ENCODE measurements at regions not wholly inside any gene's neighbourhood (a gene's known extent, or its start where the extent isn't known, plus 50 kb on each side); places are given as distances from the start of the nearest gene placed in this dataset.
"Not testable (repeated sequence)": the region's sequence is repeated elsewhere in the genome, so short reads cannot be mapped to it uniquely, and the experiment has no call there.

DNA sequence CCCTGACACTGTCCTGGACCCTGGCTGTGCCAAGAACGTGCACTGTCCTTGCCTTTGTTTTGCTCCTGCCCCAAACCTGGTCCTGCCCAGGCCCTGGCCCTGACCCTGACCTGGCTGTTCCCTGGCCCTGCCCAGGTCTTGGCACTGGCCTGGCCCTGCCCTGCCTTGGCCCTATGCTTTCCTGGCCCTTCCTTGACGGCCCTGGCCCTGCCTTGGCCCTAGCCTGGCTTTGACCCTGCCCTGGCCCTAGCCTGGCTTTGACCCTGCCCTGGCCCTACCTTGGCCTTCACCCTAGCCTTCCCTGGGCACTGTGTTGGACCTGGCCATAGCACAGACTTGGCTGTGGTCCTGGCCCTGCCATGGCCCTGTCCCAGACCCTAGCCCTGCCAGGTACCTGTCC, 252.9 kb downstream of the TP53TG3F start:
- H3K4me1 ChIP-seq (replicated peaks; ENCODE audit: insufficient read depth); H3F3A ChIP-seq (ENCODE audit: insufficient read depth, low read depth); H3K4me3 ChIP-seq; DNase-seq; CTCF ChIA-PET; intact Hi-C loops (cut with micrococcal nuclease; ENCODE audit: unreplicated experiment); H3K9me3 ChIP-seq (ENCODE audit: insufficient read depth, low read depth); H3K4me2 ChIP-seq; H3K27ac ChIP-seq; H3K79me2 ChIP-seq (ENCODE audit: low read depth); H3K9me2 ChIP-seq (ENCODE audit: insufficient read depth); H4K20me1 ChIP-seq (ENCODE audit: insufficient read depth); BruUV-seq (replicated peaks); H3K36me3 ChIP-seq (ENCODE audit: low read depth); H2AFZ ChIP-seq; H3K27me3 ChIP-seq (ENCODE audit: insufficient read depth, low read depth); POLR2A ChIA-PET (ENCODE audit: unreplicated experiment): not testable (repeated sequence)

DNA sequence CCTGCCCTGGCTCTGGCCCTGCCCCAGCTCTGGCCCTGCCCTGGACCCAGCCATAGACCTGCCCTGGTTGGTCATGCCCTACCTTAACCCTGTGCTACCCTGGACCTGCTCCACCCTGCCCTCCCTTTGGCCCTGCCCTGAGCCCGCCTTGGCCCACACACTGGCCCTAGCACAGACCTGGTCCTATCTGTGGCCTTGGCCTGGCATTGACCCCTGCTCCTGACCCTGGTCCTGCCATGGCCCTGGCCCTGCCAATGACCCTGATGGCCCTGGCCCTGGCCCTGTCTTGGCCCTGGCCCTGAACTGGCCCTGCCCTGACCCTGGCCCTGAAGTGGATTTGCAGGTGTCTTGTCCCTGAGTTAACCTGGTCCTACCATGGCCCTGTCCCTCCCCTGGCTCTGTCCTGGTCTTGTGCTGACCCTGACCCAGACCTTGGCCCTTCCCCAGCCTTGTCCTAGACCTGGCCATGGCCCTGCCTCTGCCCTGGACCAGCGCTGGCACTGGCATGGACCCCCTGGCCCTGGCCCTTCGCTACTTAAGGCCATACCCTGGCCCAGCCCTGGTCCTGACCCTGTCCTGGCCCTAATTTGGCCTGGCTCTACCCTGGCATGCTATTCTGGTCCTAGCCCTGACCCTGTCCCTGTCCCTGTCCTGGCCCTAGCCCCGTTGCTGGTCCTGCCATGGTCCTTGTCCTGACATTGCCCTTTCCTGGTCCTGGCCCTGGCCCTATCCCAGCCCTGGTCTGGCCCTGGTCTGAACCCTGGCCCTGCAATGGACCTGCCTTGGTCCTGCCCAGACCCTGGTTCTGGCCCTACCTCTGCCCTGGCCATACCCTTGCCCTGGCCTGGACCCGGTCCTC, 253.7 kb downstream of the TP53TG3F start:
- H3K79me2 ChIP-seq (ENCODE audit: low read depth); H3K27ac ChIP-seq; intact Hi-C loops (cut with micrococcal nuclease; ENCODE audit: unreplicated experiment); H3K27me3 ChIP-seq (ENCODE audit: insufficient read depth, low read depth); POLR2A ChIA-PET (ENCODE audit: unreplicated experiment); H2AFZ ChIP-seq; H3K36me3 ChIP-seq (ENCODE audit: low read depth); CTCF ChIA-PET; H3F3A ChIP-seq (ENCODE audit: insufficient read depth, low read depth); H3K9me2 ChIP-seq (ENCODE audit: insufficient read depth); H4K20me1 ChIP-seq (ENCODE audit: insufficient read depth); DNase-seq; H3K4me2 ChIP-seq; H3K4me3 ChIP-seq; BruUV-seq (replicated peaks); H3K9me3 ChIP-seq (ENCODE audit: insufficient read depth, low read depth); H3K4me1 ChIP-seq (replicated peaks; ENCODE audit: insufficient read depth): not testable (repeated sequence)

DNA sequence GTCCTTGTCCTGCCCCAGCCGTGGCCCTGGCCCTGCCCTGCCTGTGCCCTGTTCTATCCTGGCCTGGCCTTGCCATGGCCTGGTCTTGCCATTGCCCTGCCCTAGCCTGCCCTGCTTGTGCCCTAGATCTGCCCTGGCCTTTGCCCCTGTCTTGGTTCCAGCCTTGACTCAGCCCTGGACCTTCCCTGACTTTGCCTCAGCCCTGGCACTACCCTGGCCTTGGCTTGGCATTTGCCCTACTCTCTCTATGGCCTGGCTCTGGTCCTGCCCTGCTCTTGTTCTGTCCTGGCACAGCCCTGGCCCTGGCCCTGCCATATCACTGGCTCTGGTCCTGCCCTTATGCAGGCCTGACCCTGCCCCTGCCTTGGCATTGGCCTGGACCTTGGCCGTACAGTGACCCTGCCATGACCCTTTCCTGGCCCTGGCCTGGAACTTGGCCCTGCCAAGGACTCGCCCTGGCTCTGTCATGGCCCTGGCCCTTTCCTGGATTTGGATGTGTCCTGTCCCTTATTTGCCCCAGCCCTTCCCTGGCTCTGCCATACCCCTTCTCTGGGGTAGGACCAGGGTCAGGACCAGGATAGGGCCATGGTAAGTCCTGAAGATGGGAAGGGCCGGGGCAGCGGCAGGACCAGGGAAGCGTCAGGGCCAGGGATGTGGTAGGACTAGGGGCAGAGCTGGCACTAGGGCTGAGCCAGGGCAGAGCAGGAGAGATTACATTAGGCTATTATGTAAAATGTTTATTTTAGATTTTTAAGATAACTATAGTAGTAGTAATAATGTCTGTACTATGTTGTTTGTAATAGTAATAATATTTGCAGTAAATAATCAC, 254.5 kb downstream of the TP53TG3F start:
- H4K20me1 ChIP-seq (ENCODE audit: insufficient read depth); H3K9me3 ChIP-seq (ENCODE audit: insufficient read depth, low read depth); CTCF ChIA-PET; BruUV-seq (replicated peaks); H3K4me1 ChIP-seq (replicated peaks; ENCODE audit: insufficient read depth); H3F3A ChIP-seq (ENCODE audit: insufficient read depth, low read depth); H3K4me2 ChIP-seq; H3K27me3 ChIP-seq (ENCODE audit: insufficient read depth, low read depth); H3K36me3 ChIP-seq (ENCODE audit: low read depth); DNase-seq; H3K4me3 ChIP-seq; H2AFZ ChIP-seq; H3K9me2 ChIP-seq (ENCODE audit: insufficient read depth); intact Hi-C loops (cut with micrococcal nuclease; ENCODE audit: unreplicated experiment); H3K27ac ChIP-seq; POLR2A ChIA-PET (ENCODE audit: unreplicated experiment); H3K79me2 ChIP-seq (ENCODE audit: low read depth): not testable (repeated sequence)

DNA sequence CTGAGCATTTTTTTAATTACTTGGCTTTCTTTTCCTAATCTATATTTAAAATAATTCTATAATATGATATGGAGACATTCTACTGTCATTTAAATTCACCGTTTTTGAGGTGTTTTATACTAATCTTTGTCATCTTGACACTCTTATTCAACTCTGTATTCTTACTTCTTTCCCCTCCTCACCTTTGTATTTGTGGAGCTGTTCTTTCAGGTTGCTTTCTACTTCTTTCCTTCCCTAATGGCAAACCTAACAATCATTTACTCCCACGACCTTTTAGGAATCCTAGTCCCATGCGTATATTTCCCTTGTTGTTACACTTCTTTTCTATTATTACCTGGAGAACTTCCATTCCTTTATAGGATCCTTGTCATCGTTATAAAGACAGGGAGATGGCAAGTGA, 271.8 kb downstream of the TP53TG3F start:
- H3K79me2 ChIP-seq (ENCODE audit: low read depth); H3K4me2 ChIP-seq; H3K9me3 ChIP-seq (ENCODE audit: insufficient read depth, low read depth); H3K9me2 ChIP-seq (ENCODE audit: insufficient read depth); CTCF ChIA-PET; H3K4me3 ChIP-seq; H2AFZ ChIP-seq; DNase-seq; H3K27me3 ChIP-seq (ENCODE audit: insufficient read depth, low read depth); H3F3A ChIP-seq (ENCODE audit: insufficient read depth, low read depth); H3K27ac ChIP-seq; BruUV-seq (replicated peaks); H3K36me3 ChIP-seq (ENCODE audit: low read depth); H4K20me1 ChIP-seq (ENCODE audit: insufficient read depth); H3K4me1 ChIP-seq (replicated peaks; ENCODE audit: insufficient read depth); POLR2A ChIA-PET (ENCODE audit: unreplicated experiment); intact Hi-C loops (cut with micrococcal nuclease; ENCODE audit: unreplicated experiment): not testable (repeated sequence)

DNA sequence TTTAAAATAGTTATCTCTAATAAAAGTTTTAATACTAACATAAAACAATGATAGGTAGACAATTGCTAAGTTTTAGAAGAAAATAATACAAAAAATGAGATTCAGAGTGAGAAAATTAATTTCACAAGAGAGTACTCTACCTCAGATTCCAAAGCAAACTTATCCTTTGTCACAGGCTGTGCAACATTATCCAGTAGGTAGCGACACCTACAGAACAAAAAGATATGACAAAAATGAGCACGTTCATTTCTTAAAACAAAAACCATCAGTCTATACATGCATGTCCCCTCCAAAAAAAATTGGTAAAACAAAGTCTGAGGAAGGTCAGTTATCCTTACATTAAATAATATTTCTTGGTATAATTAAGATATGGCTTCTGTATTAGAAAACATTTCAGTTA, 275.2 kb downstream of the TP53TG3F start:
- H3F3A ChIP-seq (ENCODE audit: insufficient read depth, low read depth); H4K20me1 ChIP-seq (ENCODE audit: insufficient read depth); DNase-seq; H3K27me3 ChIP-seq (ENCODE audit: insufficient read depth, low read depth); H3K4me3 ChIP-seq; H2AFZ ChIP-seq; H3K9me3 ChIP-seq (ENCODE audit: insufficient read depth, low read depth); H3K27ac ChIP-seq; H3K36me3 ChIP-seq (ENCODE audit: low read depth); BruUV-seq (replicated peaks); H3K9me2 ChIP-seq (ENCODE audit: insufficient read depth); H3K4me1 ChIP-seq (replicated peaks; ENCODE audit: insufficient read depth); POLR2A ChIA-PET (ENCODE audit: unreplicated experiment); intact Hi-C loops (cut with micrococcal nuclease; ENCODE audit: unreplicated experiment); H3K79me2 ChIP-seq (ENCODE audit: low read depth); CTCF ChIA-PET; H3K4me2 ChIP-seq: not testable (repeated sequence)
- TF ChIP-seq, protein P1, sequence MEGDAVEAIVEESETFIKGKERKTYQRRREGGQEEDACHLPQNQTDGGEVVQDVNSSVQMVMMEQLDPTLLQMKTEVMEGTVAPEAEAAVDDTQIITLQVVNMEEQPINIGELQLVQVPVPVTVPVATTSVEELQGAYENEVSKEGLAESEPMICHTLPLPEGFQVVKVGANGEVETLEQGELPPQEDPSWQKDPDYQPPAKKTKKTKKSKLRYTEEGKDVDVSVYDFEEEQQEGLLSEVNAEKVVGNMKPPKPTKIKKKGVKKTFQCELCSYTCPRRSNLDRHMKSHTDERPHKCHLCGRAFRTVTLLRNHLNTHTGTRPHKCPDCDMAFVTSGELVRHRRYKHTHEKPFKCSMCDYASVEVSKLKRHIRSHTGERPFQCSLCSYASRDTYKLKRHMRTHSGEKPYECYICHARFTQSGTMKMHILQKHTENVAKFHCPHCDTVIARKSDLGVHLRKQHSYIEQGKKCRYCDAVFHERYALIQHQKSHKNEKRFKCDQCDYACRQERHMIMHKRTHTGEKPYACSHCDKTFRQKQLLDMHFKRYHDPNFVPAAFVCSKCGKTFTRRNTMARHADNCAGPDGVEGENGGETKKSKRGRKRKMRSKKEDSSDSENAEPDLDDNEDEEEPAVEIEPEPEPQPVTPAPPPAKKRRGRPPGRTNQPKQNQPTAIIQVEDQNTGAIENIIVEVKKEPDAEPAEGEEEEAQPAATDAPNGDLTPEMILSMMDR (conservative IDR thresholded peaks at IDR 0.05) = peak; percentile 53; the same call in 1 of the 2 replicates

DNA sequence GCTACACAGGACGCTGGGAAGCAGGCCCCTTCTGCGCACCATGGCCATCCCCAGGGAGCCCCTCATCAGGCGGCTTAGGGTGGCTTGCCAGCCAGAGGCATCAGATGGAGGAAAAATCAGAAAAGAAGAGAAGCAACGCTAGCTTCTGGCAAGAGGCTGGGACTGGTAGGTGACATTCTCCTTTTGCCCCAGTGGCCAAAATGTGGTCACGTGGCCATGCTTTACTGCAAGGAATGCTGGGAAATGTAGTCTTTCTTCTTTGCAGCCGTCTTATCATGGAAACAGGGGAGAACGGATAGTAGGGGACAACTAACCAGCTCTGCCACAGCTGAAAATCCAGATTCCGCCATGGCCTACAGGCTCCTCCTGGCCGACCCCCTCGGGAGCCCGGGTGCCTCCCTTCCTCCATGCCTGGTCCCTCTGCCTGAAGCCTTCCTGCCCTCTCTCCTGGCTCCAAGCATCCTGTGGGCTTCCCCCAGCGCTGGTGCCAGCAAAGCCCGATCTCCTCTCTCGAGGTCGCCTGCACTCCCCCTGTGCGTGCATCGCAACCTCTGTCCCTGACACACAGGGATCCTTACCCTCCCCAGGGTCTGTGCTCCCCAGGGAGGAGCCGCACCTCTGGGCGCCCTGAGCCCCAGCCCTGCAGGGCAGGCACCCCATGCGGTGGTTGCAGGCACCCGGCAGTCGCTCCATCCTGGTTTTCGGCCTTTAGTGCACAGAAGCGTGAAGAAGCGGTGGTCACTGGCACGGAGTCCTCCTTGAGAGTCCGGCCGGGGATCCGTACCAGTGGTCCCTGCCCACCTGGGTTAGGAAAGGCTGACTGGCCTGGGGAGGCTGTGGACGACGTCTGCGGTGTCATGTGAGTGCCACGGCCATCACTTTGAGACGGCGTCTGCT, 307.7 kb downstream of the TP53TG3F start:
- POLR2A ChIA-PET (ENCODE audit: unreplicated experiment); intact Hi-C loops (cut with micrococcal nuclease; ENCODE audit: unreplicated experiment); H3K36me3 ChIP-seq (ENCODE audit: low read depth); H2AFZ ChIP-seq; CTCF ChIA-PET; BruUV-seq (replicated peaks); H3K4me3 ChIP-seq; H4K20me1 ChIP-seq (ENCODE audit: insufficient read depth); H3F3A ChIP-seq (ENCODE audit: insufficient read depth, low read depth); DNase-seq; H3K27ac ChIP-seq; H3K9me3 ChIP-seq (ENCODE audit: insufficient read depth, low read depth); H3K9me2 ChIP-seq (ENCODE audit: insufficient read depth); H3K4me1 ChIP-seq (replicated peaks; ENCODE audit: insufficient read depth); H3K4me2 ChIP-seq; H3K79me2 ChIP-seq (ENCODE audit: low read depth); H3K27me3 ChIP-seq (ENCODE audit: insufficient read depth, low read depth): not testable (repeated sequence)
